Testis (tissue), 2 donors: ENCODE measurements at regions not wholly inside any gene's neighbourhood (a gene's known extent, or its start where the extent isn't known, plus 50 kb on each side); places are given as distances from the start of the nearest gene placed in this dataset.
A peak's percentile ranks its signal among the peaks of the same experiment; 100 is the strongest.

Source experiments
- DNase-seq: peaks from one replicate; pipeline ENCODE4 v3.0.0-alpha.2; 2019
- H3K27ac ChIP-seq, 2 donors: fragments of 200-600 bp; sonication (generic); one replicate each; pipeline ENCODE4 v1.5.1; 2019
- H3K27me3 ChIP-seq: fragments of 200-600 bp; sonication (generic); one replicate; pipeline ENCODE4 v1.5.1; 2019
- H3K36me3 ChIP-seq: fragments of 200-600 bp; sonication (generic); one replicate; pipeline ENCODE4 v1.5.1; 2017; ENCODE audit warnings: low read depth; ENCODE audit errors: missing control alignments
- H3K4me1 ChIP-seq: fragments of 200-600 bp; sonication (generic); one replicate; pipeline ENCODE4 v1.5.1; 2019
- H3K4me3 ChIP-seq, 2 donors: fragments of 200-600 bp; sonication (generic); one replicate each; pipeline ENCODE4 v1.5.1; 2017 to 2019
- H3K9me3 ChIP-seq: fragments of 200-600 bp; sonication (generic); one replicate; pipeline ENCODE4 v1.5.1; 2017
- CTCF ChIP-seq, 3 experiments: fragments of 450-650 bp in 2 of 3; fragments of 200-600 bp in 1 of 3; sonication (generic) in 1 of 3; IDR thresholded peaks; one replicate each; pipeline ENCODE4 v1.5.1; 2016 to 2019; ENCODE audit warnings: antibody characterized with exemption in 3 of 3, mild to moderate bottlenecking in 2 of 3, moderate library complexity in 1 of 3
- POLR2A ChIP-seq: fragments of 450-650 bp; IDR thresholded peaks from one replicate; pipeline ENCODE4 v1.6.1; 2017; ENCODE audit warnings: antibody characterized with exemption, mild to moderate bottlenecking, moderate library complexity
- WGBS, 2 donors: methylation state at CpG; one replicate each; pipeline ENCODE4 v1.1.5; 2018; 5-methylcytosine and 5-hydroxymethylcytosine counted together
- intact Hi-C: fragments of 100-400 bp; cut with DNase I; formaldehyde crosslinking; loops from one replicate; pipeline ENCODE4 v1.15.1; 2023; ENCODE audit warnings: low total_unique reads

GRCh38 chr16:80066805-80067580, 466.5 kb upstream of the MAF start:
- H3K4me1 ChIP-seq, result peaks cover 8% of the 10 kb centered on the region
- intact Hi-C loops, result no loop called here
- TF ChIP-seq POLR2A (no peak), CTCF (IDR thresholded peaks at IDR 0.05) (no peak)
- 89% methylated on average over 12 of the region's 12 CpGs for WGBS, 2 donors
- no peaks in the 10 kb centered on the region for H3K9me3 ChIP-seq
- no peaks in the 10 kb centered on the region for H3K36me3 ChIP-seq
- H3K27me3 ChIP-seq, result no peaks in the 10 kb centered on the region
- no peak for DNase-seq
- H3K4me3 ChIP-seq, result no peak overlapping the region
- H3K27ac ChIP-seq, result no peak overlapping the region

- Histone ChIP-seq H3K27ac (no peak overlapping the region), H3K4me3 (no peak overlapping the region), H3K4me1 (peaks cover 8% of the 10 kb centered on the region), H3K27me3 (no peaks in the 10 kb centered on the region), H3K9me3 (no peaks in the 10 kb centered on the region), H3K36me3 (no peaks in the 10 kb centered on the region)
- no peak for TF ChIP-seq POLR2A
- TF ChIP-seq CTCF (IDR thresholded peaks at IDR 0.05), result no peak
- intact Hi-C loops, result no loop called here
- WGBS, 2 donors, result 70 to 74% methylated on average over 3 of the region's 3 CpGs
- no peak for DNase-seq
These were observed 465.0 kb upstream of the MAF start for GRCh38 chr16:80065541-80065940.

GRCh38 chr16:80063713-80064069, 463.2 kb upstream of the MAF start:
- H3K36me3 ChIP-seq, result no peaks in the 10 kb centered on the region
- DNase-seq, result no peak
- H3K4me3 ChIP-seq, result no peak overlapping the region
- TF ChIP-seq CTCF (IDR thresholded peaks at IDR 0.05), result no peak
- TF ChIP-seq POLR2A, result no peak
- intact Hi-C loops, result no loop called here
- H3K4me1 ChIP-seq, result peaks cover 8% of the 10 kb centered on the region
- H3K9me3 ChIP-seq, result no peaks in the 10 kb centered on the region
- peak overlapping the region in 1 of 2 donors; percentile 1 for H3K27ac ChIP-seq
- no peaks in the 10 kb centered on the region for H3K27me3 ChIP-seq
- WGBS, 2 donors, result 41 to 59% methylated on average over 4 of the region's 4 CpGs

GRCh38 chr16:80063031-80063712, 462.6 kb upstream of the MAF start:
- TF ChIP-seq CTCF (IDR thresholded peaks at IDR 0.05), result no peak
- TF ChIP-seq POLR2A, result no peak
- Histone ChIP-seq H3K9me3 (no peaks in the 10 kb centered on the region), H3K4me3 (no peak overlapping the region), H3K27me3 (no peaks in the 10 kb centered on the region), H3K27ac (peak overlapping the region in 1 of 2 donors; percentile 1), H3K36me3 (no peaks in the 10 kb centered on the region), H3K4me1 (peaks cover 12% of the 10 kb centered on the region)
- WGBS, 2 donors, result 66 to 72% methylated on average over 7 of the region's 7 CpGs
- no peak for DNase-seq
- intact Hi-C loops, result no loop called here
